H9 (cell line): ENCODE measurements at regions not wholly inside any gene's neighbourhood (a gene's known extent, or its start where the extent isn't known, plus 50 kb on each side); places are given as distances from the start of the nearest gene placed in this dataset.
"Not testable (repeated sequence)": the region's sequence is repeated elsewhere in the genome, so short reads cannot be mapped to it uniquely, and the experiment has no call there.

Experiments used
- DNase-seq: peaks from one replicate; pipeline ENCODE4 v3.0.0-alpha.2; 2017
- H2AFZ ChIP-seq: one replicate; pipeline ENCODE4 v1.6.1; 2013; ENCODE audit warnings: mild to moderate bottlenecking, low read length, control low read depth, moderate library complexity
- H2AK5ac ChIP-seq: 2 replicates; pipeline ENCODE4 v1.6.1; 2013; ENCODE audit warnings: low read length, control low read depth, mixed read lengths; ENCODE audit not compliant: insufficient read length
- H2BK120ac ChIP-seq: one replicate; pipeline ENCODE4 v1.6.1; 2013; ENCODE audit warnings: low read depth, mild to moderate bottlenecking, low read length, control low read depth, inconsistent platforms; ENCODE audit not compliant: poor library complexity, severe bottlenecking
- H2BK12ac ChIP-seq: 2 replicates; pipeline ENCODE4 v1.6.1; 2013; ENCODE audit warnings: low read length, control low read depth, mixed read lengths, low read depth; ENCODE audit not compliant: insufficient read length
- H2BK15ac ChIP-seq: 2 replicates; pipeline ENCODE4 v1.6.1; 2013; ENCODE audit warnings: low read depth, low read length, control low read depth
- H2BK20ac ChIP-seq: one replicate; pipeline ENCODE4 v1.6.1; 2013; ENCODE audit warnings: low read depth, mild to moderate bottlenecking, low read length, control low read depth, inconsistent platforms; ENCODE audit not compliant: poor library complexity, severe bottlenecking
- H2BK5ac ChIP-seq: 2 replicates; pipeline ENCODE4 v1.6.1; 2013; ENCODE audit warnings: low read length, control low read depth, mixed read lengths; ENCODE audit not compliant: insufficient read length
- H3K14ac ChIP-seq: 2 replicates; pipeline ENCODE4 v1.6.1; 2013; ENCODE audit warnings: low read length, control low read depth; ENCODE audit not compliant: insufficient read depth
- H3K18ac ChIP-seq: 2 replicates; pipeline ENCODE4 v1.6.1; 2013; ENCODE audit warnings: low read depth, mild to moderate bottlenecking, mixed read lengths, low read length, control low read depth; ENCODE audit not compliant: insufficient read length
- H3K23ac ChIP-seq: 2 replicates; pipeline ENCODE4 v1.6.1; 2013; ENCODE audit warnings: low read length, control low read depth, mixed read lengths, low read depth; ENCODE audit not compliant: insufficient read length
- H3K23me2 ChIP-seq: 2 replicates; pipeline ENCODE4 v1.6.1; 2013; ENCODE audit warnings: low read depth, mild to moderate bottlenecking, mixed read lengths, low read length, control low read depth; ENCODE audit not compliant: insufficient read length, poor library complexity, severe bottlenecking
- H3K27ac ChIP-seq: 2 replicates; pipeline ENCODE4 v1.5.1; 2013; ENCODE audit warnings: low read length, control low read depth, mixed read lengths, low read depth; ENCODE audit not compliant: insufficient read length
- H3K27me3 ChIP-seq: 2 replicates; pipeline ENCODE4 v1.6.1; 2013; ENCODE audit warnings: low read length, control low read depth, inconsistent platforms; ENCODE audit not compliant: insufficient read depth
- H3K4ac ChIP-seq: 2 replicates; pipeline ENCODE4 v1.6.1; 2013; ENCODE audit warnings: low read depth, mild to moderate bottlenecking, control low read depth, inconsistent platforms, low read length, moderate library complexity
- H3K4me1 ChIP-seq: 2 replicates; pipeline ENCODE4 v1.6.1; 2013; ENCODE audit warnings: low read length, control low read depth, inconsistent platforms; ENCODE audit not compliant: insufficient read depth
- H3K4me2 ChIP-seq: 2 replicates; pipeline ENCODE4 v1.6.1; 2013; ENCODE audit warnings: low read length, control low read depth, mixed read lengths; ENCODE audit not compliant: insufficient read length, insufficient read depth
- H3K56ac ChIP-seq: 2 replicates; pipeline ENCODE4 v1.6.1; 2013; ENCODE audit warnings: low read depth, mild to moderate bottlenecking, mixed read lengths, low read length, control low read depth; ENCODE audit not compliant: insufficient read length
- H3K79me1 ChIP-seq: 2 replicates; pipeline ENCODE4 v1.6.1; 2013; ENCODE audit warnings: low read depth, mild to moderate bottlenecking, moderate library complexity, low read length, control low read depth, inconsistent platforms; ENCODE audit not compliant: insufficient read depth, poor library complexity, severe bottlenecking
- H3K79me2 ChIP-seq: 2 replicates; pipeline ENCODE4 v1.6.1; 2013; ENCODE audit warnings: low read length, control low read depth, inconsistent platforms; ENCODE audit not compliant: insufficient read depth
- H3K9ac ChIP-seq: 2 replicates; pipeline ENCODE4 v1.6.1; 2013; ENCODE audit warnings: low read length, control low read depth, mixed read lengths; ENCODE audit not compliant: insufficient read length; ENCODE audit errors: extremely low read depth
- H3K9me3 ChIP-seq: one replicate; pipeline ENCODE4 v1.6.1; 2013; ENCODE audit warnings: low read depth, low read length, inconsistent platforms; ENCODE audit not compliant: control insufficient read depth
- H3T11ph ChIP-seq: one replicate; pipeline ENCODE4 v1.6.1; 2013; ENCODE audit warnings: mild to moderate bottlenecking, low read length, control low read depth, inconsistent platforms
- H4K20me1 ChIP-seq: one replicate; pipeline ENCODE4 v1.6.1; 2013; ENCODE audit not compliant: control insufficient read depth, insufficient read length, insufficient read depth
- H4K5ac ChIP-seq: 2 replicates; pipeline ENCODE4 v1.6.1; 2013; ENCODE audit warnings: low read depth, mild to moderate bottlenecking, mixed read lengths, low read length, control low read depth; ENCODE audit not compliant: insufficient read length
- H4K8ac ChIP-seq: replicated peaks from 2 replicates; pipeline ENCODE4 v1.6.1; 2013; ENCODE audit warnings: low read length, control low read depth, mixed read lengths, low read depth; ENCODE audit not compliant: insufficient read length
- H4K91ac ChIP-seq: 2 replicates; pipeline ENCODE4 v1.6.1; 2013; ENCODE audit warnings: low read depth, mild to moderate bottlenecking, moderate library complexity, mixed read lengths, low read length, control low read depth; ENCODE audit not compliant: insufficient read length
- H3K27ac Mint-ChIP-seq, 3 experiments: 2 replicates in 2 of 3; 3 replicates in 1 of 3; pipeline ENCODE4 v1.8.0; 2020 to 2021; ENCODE audit warnings: mixed read lengths in 3 of 3, mild to moderate bottlenecking in 1 of 3, moderate library complexity in 1 of 3
- H3K27me3 Mint-ChIP-seq: 2 replicates; pipeline ENCODE4 v1.8.0; 2021; ENCODE audit warnings: low read depth, mild to moderate bottlenecking, moderate library complexity, mixed read lengths
- H3K36me3 Mint-ChIP-seq, 3 experiments: 2 replicates in 2 of 3; 3 replicates in 1 of 3; pipeline ENCODE4 v1.8.0; 2020 to 2021; ENCODE audit warnings: low read depth in 3 of 3, mixed read lengths in 3 of 3; ENCODE audit not compliant: insufficient read depth in 1 of 3
- H3K4me1 Mint-ChIP-seq, 2 experiments: 2 replicates each; pipeline ENCODE4 v1.8.0; 2020; ENCODE audit warnings: mixed read lengths in 2 of 2
- H3K4me3 Mint-ChIP-seq, 2 experiments: 2 replicates in 1 of 2; 3 replicates in 1 of 2; pipeline ENCODE4 v1.8.0; 2020 to 2021; ENCODE audit warnings: mild to moderate bottlenecking in 2 of 2, mixed read lengths in 2 of 2, moderate library complexity in 1 of 2
- H3K9me3 Mint-ChIP-seq, 2 experiments: 2 replicates in 1 of 2; 3 replicates in 1 of 2; pipeline ENCODE4 v1.8.0; 2020; ENCODE audit warnings: mild to moderate bottlenecking in 2 of 2, mixed read lengths in 2 of 2, moderate library complexity in 1 of 2
- WGBS: extraction: QIAGEN DNeasy Blood & Tissue Kit; methylation state at CpG from one replicate; pipeline ENCODE4 v1.1.7; 2013; ENCODE audit warnings: missing lambda C conversion rate, low lambda C conversion rate, mixed read lengths; ENCODE audit not compliant: insufficient read length; ENCODE audit errors: extremely low coverage; 5-methylcytosine and 5-hydroxymethylcytosine counted together

DNA sequence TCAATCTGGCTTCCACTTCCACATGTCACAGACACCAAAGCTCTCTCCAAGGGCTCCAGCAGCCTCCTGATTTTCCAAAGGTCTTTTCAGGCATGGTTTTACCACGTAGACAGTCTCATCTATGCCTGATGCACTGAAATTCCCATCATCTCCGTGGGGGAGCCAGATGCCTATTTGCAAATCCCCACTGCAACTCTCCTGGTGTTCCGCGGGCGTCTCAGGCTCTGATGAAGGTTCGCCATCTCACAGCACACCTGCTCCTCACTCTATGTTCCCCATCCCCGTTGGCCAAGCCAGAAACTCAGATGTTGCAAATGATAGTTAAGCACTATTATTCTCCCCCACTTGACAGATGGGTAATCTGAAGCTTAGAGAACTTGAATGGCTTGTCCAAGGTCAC, 929.4 kb downstream of the SPATA31A6 start:
- H3K23ac ChIP-seq, H3K79me1 ChIP-seq, H4K91ac ChIP-seq, H4K5ac ChIP-seq, H3T11ph ChIP-seq, H3K4me1 Mint-ChIP-seq, H2BK12ac ChIP-seq, H2BK120ac ChIP-seq, H3K14ac ChIP-seq, H3K4me1 ChIP-seq, H3K27me3 ChIP-seq, H4K20me1 ChIP-seq, H2BK5ac ChIP-seq, H2AK5ac ChIP-seq, H3K4ac ChIP-seq, H2AFZ ChIP-seq, H4K8ac ChIP-seq, DNase-seq, H3K9ac ChIP-seq, H3K18ac ChIP-seq, H3K27ac ChIP-seq, H3K79me2 ChIP-seq, H3K56ac ChIP-seq, H2BK20ac ChIP-seq, H3K4me3 Mint-ChIP-seq, H3K36me3 Mint-ChIP-seq, H3K9me3 ChIP-seq, H3K4me2 ChIP-seq, H3K23me2 ChIP-seq, H2BK15ac ChIP-seq, H3K27ac Mint-ChIP-seq: not testable (repeated sequence)
- Mint-ChIP-seq H3K27me3 (peaks cover 67% of the 10 kb centered on the region), H3K9me3 (peaks cover 26 to 41% of the 10 kb centered on the region in 2 experiments)
- no CpG with 5 or more reads among the region's 7 CpGs for WGBS

DNA sequence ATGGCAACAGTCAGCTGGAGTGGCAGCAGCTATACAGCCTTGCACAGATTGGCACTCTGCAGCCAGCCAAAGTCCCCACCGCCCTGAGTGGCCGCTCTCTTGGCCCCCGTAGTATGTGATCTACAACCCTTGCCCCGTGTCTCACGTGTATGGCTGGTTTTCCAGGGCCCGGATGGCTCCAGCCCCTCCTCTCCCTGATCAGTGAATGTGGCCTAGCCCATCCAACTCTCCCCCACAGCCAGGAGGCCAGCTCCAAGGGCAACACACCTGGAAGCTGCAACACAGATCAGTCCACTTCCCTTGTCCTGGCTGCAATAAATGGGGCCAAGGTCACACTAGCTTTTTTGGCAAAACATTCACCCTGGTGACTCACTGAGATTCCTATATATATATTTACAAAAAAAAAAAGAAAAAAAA, 932.4 kb downstream of the SPATA31A6 start:
- WGBS, result no CpG with 5 or more reads among the region's 6 CpGs
- H3K9me3 Mint-ChIP-seq, result peaks cover 23 to 44% of the 10 kb centered on the region in 2 experiments

More for the DNA sequence above, 932.4 kb downstream of the SPATA31A6 start:
- not testable (repeated sequence) for H3K4me1 ChIP-seq, H2BK12ac ChIP-seq, H3K4ac ChIP-seq, H3K4me2 ChIP-seq, H3K27me3 ChIP-seq, H3K14ac ChIP-seq, H4K8ac ChIP-seq, H3K18ac ChIP-seq, H4K5ac ChIP-seq, H2BK20ac ChIP-seq, H3K4me1 Mint-ChIP-seq, H2AK5ac ChIP-seq, H2BK15ac ChIP-seq, H4K91ac ChIP-seq, H3K4me3 Mint-ChIP-seq, H3K9me3 ChIP-seq, H3K27ac ChIP-seq, H2AFZ ChIP-seq, H3T11ph ChIP-seq, H3K79me2 ChIP-seq, H3K9ac ChIP-seq, H4K20me1 ChIP-seq, H3K36me3 Mint-ChIP-seq, H3K23me2 ChIP-seq, H2BK120ac ChIP-seq, H3K23ac ChIP-seq, H3K56ac ChIP-seq, H2BK5ac ChIP-seq, H3K27ac Mint-ChIP-seq, DNase-seq, H3K79me1 ChIP-seq
- peaks cover 72% of the 10 kb centered on the region for H3K27me3 Mint-ChIP-seq
